Ectodermal cell (in vitro differentiated cells): ENCODE measurements at regions not wholly inside any gene's neighbourhood (a gene's known extent, or its start where the extent isn't known, plus 50 kb on each side); places are given as distances from the start of the nearest gene placed in this dataset.

Source experiments
- H3K27ac ChIP-seq: 2 replicates; pipeline ENCODE4 v1.7.0; 2013; ENCODE audit warnings: mild to moderate bottlenecking, low read depth, low read length; ENCODE audit not compliant: insufficient read depth, poor library complexity, severe bottlenecking
- H3K27me3 ChIP-seq: 2 replicates; pipeline ENCODE4 v1.7.0; 2013; ENCODE audit warnings: mild to moderate bottlenecking, low read length; ENCODE audit not compliant: insufficient read depth, control insufficient read depth, poor library complexity, severe bottlenecking
- H3K36me3 ChIP-seq: one replicate; pipeline ENCODE4 v1.7.0; 2013; ENCODE audit warnings: low read length; ENCODE audit not compliant: control insufficient read depth, insufficient read depth
- H3K4me1 ChIP-seq: one replicate; pipeline ENCODE4 v1.7.0; 2013; ENCODE audit warnings: low read length; ENCODE audit not compliant: control insufficient read depth, insufficient read depth
- H3K4me3 ChIP-seq: 2 replicates; pipeline ENCODE4 v1.7.0; 2013; ENCODE audit warnings: low read depth, low read length, control low read depth; ENCODE audit not compliant: insufficient read depth
- H3K9me3 ChIP-seq: 2 replicates; pipeline ENCODE4 v1.7.0; 2013; ENCODE audit warnings: mild to moderate bottlenecking, low read length, moderate library complexity; ENCODE audit not compliant: control insufficient read depth
- WGBS, 2 experiments: methylation state at CpG; one replicate each; pipeline ENCODE4 v1.1.7; 2013; ENCODE audit warnings: missing lambda C conversion rate in 2 of 2; 5-methylcytosine and 5-hydroxymethylcytosine counted together

GRCh38 chr21:28743723-28744122 lies 249.0 kb downstream of the LTN1 start:
- H3K4me3 ChIP-seq: no peak overlapping the region
- WGBS, 2 experiments: 88 to 89% methylated on average over 1 of the region's 1 CpG

GRCh38 chr21:28742527-28742926 lies 250.2 kb downstream of the LTN1 start:
- H3K27ac ChIP-seq: no peak overlapping the region
- no peaks in the 10 kb centered on the region for H3K27me3 ChIP-seq
- H3K4me3 ChIP-seq: no peak overlapping the region
- no peaks in the 10 kb centered on the region for H3K4me1 ChIP-seq
- WGBS, 2 experiments: 95 to 100% methylated on average over 2 of the region's 3 CpGs
- H3K36me3 ChIP-seq: no peaks in the 10 kb centered on the region
- H3K9me3 ChIP-seq: no peaks in the 10 kb centered on the region

More at GRCh38 chr21:28743723-28744122, 249.0 kb downstream of the LTN1 start:
- Histone ChIP-seq H3K4me1 (no peaks in the 10 kb centered on the region), H3K9me3 (no peaks in the 10 kb centered on the region), H3K27ac (no peak overlapping the region), H3K27me3 (no peaks in the 10 kb centered on the region), H3K36me3 (no peaks in the 10 kb centered on the region)

- no peaks in the 10 kb centered on the region for H3K36me3 ChIP-seq
- H3K4me3 ChIP-seq: no peak overlapping the region
- no peaks in the 10 kb centered on the region for H3K27me3 ChIP-seq
- WGBS, 2 experiments: 89 to 94% methylated on average over 2 of the region's 2 CpGs
- H3K4me1 ChIP-seq: no peaks in the 10 kb centered on the region
- H3K9me3 ChIP-seq: no peaks in the 10 kb centered on the region
- H3K27ac ChIP-seq: no peak overlapping the region
Measured at GRCh38 chr21:28740125-28740524, 252.6 kb downstream of the LTN1 start.

GRCh38 chr21:28738882-28739281 lies 253.8 kb downstream of the LTN1 start:
- Histone ChIP-seq H3K27me3 (no peaks in the 10 kb centered on the region), H3K9me3 (no peaks in the 10 kb centered on the region), H3K27ac (no peak overlapping the region), H3K36me3 (no peaks in the 10 kb centered on the region), H3K4me1 (no peaks in the 10 kb centered on the region), H3K4me3 (no peak overlapping the region)
- 78 to 79% methylated on average over 6 of the region's 7 CpGs for WGBS, 2 experiments

- WGBS, 2 experiments: 77 to 79% methylated on average over 5 of the region's 5 CpGs
- H3K36me3 ChIP-seq: no peaks in the 10 kb centered on the region
- H3K9me3 ChIP-seq: no peaks in the 10 kb centered on the region
- H3K27me3 ChIP-seq: no peaks in the 10 kb centered on the region
- no peaks in the 10 kb centered on the region for H3K4me1 ChIP-seq
- no peak overlapping the region for H3K27ac ChIP-seq
- no peak overlapping the region for H3K4me3 ChIP-seq
Measured at GRCh38 chr21:28738420-28738704, 254.3 kb downstream of the LTN1 start.

GRCh38 chr21:28737674-28738419 lies 254.8 kb downstream of the LTN1 start:
- no peaks in the 10 kb centered on the region for H3K36me3 ChIP-seq

GRCh38 chr21:28734522-28735175 lies 258.0 kb downstream of the LTN1 start:
- H3K9me3 ChIP-seq: no peaks in the 10 kb centered on the region
- 87 to 94% methylated on average over 4 of the region's 4 CpGs for WGBS, 2 experiments
- H3K27ac ChIP-seq: no peak overlapping the region
- H3K36me3 ChIP-seq: no peaks in the 10 kb centered on the region
- no peaks in the 10 kb centered on the region for H3K27me3 ChIP-seq
- H3K4me1 ChIP-seq: no peaks in the 10 kb centered on the region
- no peak overlapping the region for H3K4me3 ChIP-seq

More at GRCh38 chr21:28737674-28738419, 254.8 kb downstream of the LTN1 start:
- WGBS, 2 experiments: 95 to 96% methylated on average over 3 of the region's 3 CpGs
- Histone ChIP-seq H3K4me1 (no peaks in the 10 kb centered on the region), H3K4me3 (no peak overlapping the region), H3K27me3 (no peaks in the 10 kb centered on the region), H3K27ac (no peak overlapping the region), H3K9me3 (no peaks in the 10 kb centered on the region)

- no peak overlapping the region for H3K4me3 ChIP-seq
- H3K4me1 ChIP-seq: no peaks in the 10 kb centered on the region
- no peak overlapping the region for H3K27ac ChIP-seq
- H3K9me3 ChIP-seq: no peaks in the 10 kb centered on the region
- H3K36me3 ChIP-seq: no peaks in the 10 kb centered on the region
- 91 to 93% methylated on average over 6 of the region's 6 CpGs for whole genome bisulfite sequencing, 2 experiments
- no peaks in the 10 kb centered on the region for H3K27me3 ChIP-seq
Measured at GRCh38 chr21:28731700-28732321, 260.9 kb downstream of the LTN1 start.

GRCh38 chr21:28729887-28730286 lies 262.8 kb downstream of the LTN1 start:
- Histone ChIP-seq H3K27me3 (no peaks in the 10 kb centered on the region), H3K4me1 (no peaks in the 10 kb centered on the region), H3K4me3 (no peak overlapping the region), H3K27ac (no peak overlapping the region), H3K36me3 (no peaks in the 10 kb centered on the region), H3K9me3 (no peaks in the 10 kb centered on the region)
- 76 to 82% methylated on average over 6 of the region's 6 CpGs for WGBS, 2 experiments

GRCh38 chr21:28727809-28728208 lies 264.9 kb downstream of the LTN1 start:
- Histone ChIP-seq H3K4me3 (no peak overlapping the region), H3K27ac (no peak overlapping the region), H3K9me3 (no peaks in the 10 kb centered on the region), H3K27me3 (no peaks in the 10 kb centered on the region), H3K36me3 (no peaks in the 10 kb centered on the region), H3K4me1 (no peaks in the 10 kb centered on the region)
- WGBS, 2 experiments: 92 to 100% methylated on average over 1 of the region's 1 CpG
